NOMO-1 treated with DMSO at 0.1 percent for 48 hours (cell line): ENCODE measurements at regions not wholly inside any gene's neighbourhood (a gene's known extent, or its start where the extent isn't known, plus 50 kb on each side); places are given as distances from the start of the nearest gene placed in this dataset.

Source experiments
- DNase-seq: peaks from one replicate; lab custom pipeline; 2025; ENCODE audit not compliant: unreplicated experiment; lab: John Stamatoyannopoulos, UW

GRCh38 chr11:109795234-109795633, 298.0 kb upstream of the ZC3H12C start:
- DNase-seq: no peak

- DNase-seq: no peak
Observed at GRCh38 chr11:109796253-109796652, 296.9 kb upstream of the ZC3H12C start.

GRCh38 chr11:109798521-109798920, 294.7 kb upstream of the ZC3H12C start:
- no peak for DNase-seq

GRCh38 chr11:109799604-109800003, 293.6 kb upstream of the ZC3H12C start:
- DNase-seq: no peak

- no peak for DNase-seq
Observed at GRCh38 chr11:109804911-109805310, 288.3 kb upstream of the ZC3H12C start.

GRCh38 chr11:109806205-109806604, 287.0 kb upstream of the ZC3H12C start:
- no peak for DNase-seq

GRCh38 chr11:109808569-109808968, 284.6 kb upstream of the ZC3H12C start:
- DNase-seq: no peak

- no peak for DNase-seq
Observed at GRCh38 chr11:109814824-109815223, 278.4 kb upstream of the ZC3H12C start.

- DNase-seq: no peak
Observed at GRCh38 chr11:109815500-109816150, 277.6 kb upstream of the ZC3H12C start.

GRCh38 chr11:109818290-109818689, 274.9 kb upstream of the ZC3H12C start:
- DNase-seq: no peak

- no peak for DNase-seq
Observed at GRCh38 chr11:109819410-109819809, 273.8 kb upstream of the ZC3H12C start.

- DNase-seq: no peak
Observed at GRCh38 chr11:109821511-109821910, 271.7 kb upstream of the ZC3H12C start.

- no peak for DNase-seq
Observed at GRCh38 chr11:109822436-109823102, 270.6 kb upstream of the ZC3H12C start.

GRCh38 chr11:109828387-109828786, 264.8 kb upstream of the ZC3H12C start:
- no peak for DNase-seq

- no peak for DNase-seq
Observed at GRCh38 chr11:109838026-109838425, 255.2 kb upstream of the ZC3H12C start.

GRCh38 chr11:109845437-109845836, 247.8 kb upstream of the ZC3H12C start:
- DNase-seq: no peak

- DNase-seq: no peak
Observed at GRCh38 chr11:109847621-109848020, 245.6 kb upstream of the ZC3H12C start.

- DNase-seq: no peak
Observed at GRCh38 chr11:109849051-109849450, 244.1 kb upstream of the ZC3H12C start.

- DNase-seq: no peak
Observed at GRCh38 chr11:109849946-109850345, 243.2 kb upstream of the ZC3H12C start.

GRCh38 chr11:109851780-109852390, 241.3 kb upstream of the ZC3H12C start:
- no peak for DNase-seq

GRCh38 chr11:109853156-109853776, 239.9 kb upstream of the ZC3H12C start:
- peak; percentile 54 for DNase-seq

GRCh38 chr11:109854731-109855130, 238.5 kb upstream of the ZC3H12C start:
- DNase-seq: no peak
